Duodenal mucosa (tissue), 2 donors: ENCODE measurements at regions not wholly inside any gene's neighbourhood (a gene's known extent, or its start where the extent isn't known, plus 50 kb on each side); places are given as distances from the start of the nearest gene placed in this dataset.

Experiments used
- H3K27ac ChIP-seq: one replicate; pipeline ENCODE4 v1.7.0; 2013; ENCODE audit warnings: low read depth, low read length
- H3K27me3 ChIP-seq, 2 donors: one replicate each; pipeline ENCODE4 v1.7.0; 2013; ENCODE audit warnings: low read length in 2 of 2, control low read depth in 1 of 2; ENCODE audit not compliant: insufficient read depth in 2 of 2, control insufficient read depth in 1 of 2
- H3K36me3 ChIP-seq, 2 donors: one replicate each; pipeline ENCODE4 v1.7.0; 2013; ENCODE audit warnings: low read length in 2 of 2, control low read depth in 1 of 2; ENCODE audit not compliant: insufficient read depth in 2 of 2, control insufficient read depth in 1 of 2
- H3K4me1 ChIP-seq, 2 donors: one replicate each; pipeline ENCODE4 v1.7.0; 2013; ENCODE audit warnings: low read length in 2 of 2, control low read depth in 1 of 2; ENCODE audit not compliant: insufficient read depth in 2 of 2, control insufficient read depth in 1 of 2
- H3K4me3 ChIP-seq, 2 donors: one replicate each; pipeline ENCODE4 v1.7.0; 2013; ENCODE audit warnings: low read length in 2 of 2, low read depth in 1 of 2
- H3K9ac ChIP-seq, 2 donors: one replicate each; pipeline ENCODE4 v1.7.0; 2013; ENCODE audit warnings: low read length in 2 of 2, low read depth in 1 of 2
- H3K9me3 ChIP-seq, 2 donors: one replicate each; pipeline ENCODE4 v1.7.0; 2013; ENCODE audit warnings: low read length in 2 of 2, control low read depth in 1 of 2; ENCODE audit not compliant: control insufficient read depth in 1 of 2

GRCh38 chr1:194114288-194114687 lies 927.9 kb upstream of the B3GALT2 start:
- Histone ChIP-seq H3K9me3 (no peaks in the 10 kb centered on the region), H3K27me3 (no peaks in the 10 kb centered on the region), H3K9ac (no peak overlapping the region), H3K4me3 (no peak overlapping the region), H3K27ac (no peak overlapping the region), H3K4me1 (no peaks in the 10 kb centered on the region), H3K36me3 (no peaks in the 10 kb centered on the region)

- no peaks in the 10 kb centered on the region for H3K4me1 ChIP-seq
- H3K36me3 ChIP-seq, result no peaks in the 10 kb centered on the region
- H3K4me3 ChIP-seq, result no peak overlapping the region
- H3K27me3 ChIP-seq, result no peaks in the 10 kb centered on the region
- H3K9me3 ChIP-seq, result no peaks in the 10 kb centered on the region
- no peak overlapping the region for H3K9ac ChIP-seq
- H3K27ac ChIP-seq, result no peak overlapping the region
These were observed 919.0 kb upstream of the B3GALT2 start for GRCh38 chr1:194105381-194105780.

- Histone ChIP-seq H3K9me3 (no peaks in the 10 kb centered on the region), H3K27ac (no peak overlapping the region), H3K9ac (no peak overlapping the region), H3K36me3 (no peaks in the 10 kb centered on the region), H3K27me3 (no peaks in the 10 kb centered on the region), H3K4me3 (no peak overlapping the region), H3K4me1 (no peaks in the 10 kb centered on the region)
These were observed 917.9 kb upstream of the B3GALT2 start for GRCh38 chr1:194104247-194104844.

- H3K4me3 ChIP-seq, result no peak overlapping the region
- H3K27me3 ChIP-seq, result no peaks in the 10 kb centered on the region
- H3K9ac ChIP-seq, result no peak overlapping the region
- no peaks in the 10 kb centered on the region for H3K4me1 ChIP-seq
- no peaks in the 10 kb centered on the region for H3K36me3 ChIP-seq
- H3K27ac ChIP-seq, result no peak overlapping the region
- H3K9me3 ChIP-seq, result no peaks in the 10 kb centered on the region
These were observed 917.3 kb upstream of the B3GALT2 start for GRCh38 chr1:194103516-194104246.

GRCh38 chr1:194103101-194103500 lies 916.7 kb upstream of the B3GALT2 start:
- H3K36me3 ChIP-seq, result no peaks in the 10 kb centered on the region
- H3K9me3 ChIP-seq, result no peaks in the 10 kb centered on the region
- H3K4me1 ChIP-seq, result no peaks in the 10 kb centered on the region
- H3K27me3 ChIP-seq, result no peaks in the 10 kb centered on the region
- no peak overlapping the region for H3K4me3 ChIP-seq
- H3K27ac ChIP-seq, result no peak overlapping the region
- no peak overlapping the region for H3K9ac ChIP-seq

GRCh38 chr1:194102607-194103006 lies 916.2 kb upstream of the B3GALT2 start:
- no peaks in the 10 kb centered on the region for H3K4me1 ChIP-seq
- no peaks in the 10 kb centered on the region for H3K9me3 ChIP-seq
- no peak overlapping the region for H3K4me3 ChIP-seq
- H3K36me3 ChIP-seq, result no peaks in the 10 kb centered on the region
- H3K27me3 ChIP-seq, result no peaks in the 10 kb centered on the region
- H3K9ac ChIP-seq, result no peak overlapping the region
- no peak overlapping the region for H3K27ac ChIP-seq

- Histone ChIP-seq H3K4me1 (no peaks in the 10 kb centered on the region), H3K27ac (no peak overlapping the region), H3K9ac (no peak overlapping the region), H3K36me3 (no peaks in the 10 kb centered on the region), H3K4me3 (no peak overlapping the region), H3K27me3 (no peaks in the 10 kb centered on the region), H3K9me3 (no peaks in the 10 kb centered on the region)
These were observed 898.3 kb upstream of the B3GALT2 start for GRCh38 chr1:194084755-194085154.

GRCh38 chr1:194081444-194081843 lies 895.0 kb upstream of the B3GALT2 start:
- Histone ChIP-seq H3K4me1 (no peaks in the 10 kb centered on the region), H3K27ac (no peak overlapping the region), H3K9ac (no peak overlapping the region), H3K9me3 (no peaks in the 10 kb centered on the region), H3K36me3 (no peaks in the 10 kb centered on the region), H3K27me3 (no peaks in the 10 kb centered on the region), H3K4me3 (no peak overlapping the region)

- H3K9me3 ChIP-seq, result no peaks in the 10 kb centered on the region
- H3K4me3 ChIP-seq, result no peak overlapping the region
- no peak overlapping the region for H3K27ac ChIP-seq
- H3K4me1 ChIP-seq, result no peaks in the 10 kb centered on the region
- no peaks in the 10 kb centered on the region for H3K36me3 ChIP-seq
- no peaks in the 10 kb centered on the region for H3K27me3 ChIP-seq
- H3K9ac ChIP-seq, result no peak overlapping the region
These were observed 894.4 kb upstream of the B3GALT2 start for GRCh38 chr1:194080826-194081225.

GRCh38 chr1:194078765-194079164 lies 892.4 kb upstream of the B3GALT2 start:
- Histone ChIP-seq H3K27ac (no peak overlapping the region), H3K9ac (no peak overlapping the region), H3K9me3 (no peaks in the 10 kb centered on the region), H3K36me3 (no peaks in the 10 kb centered on the region), H3K4me1 (no peaks in the 10 kb centered on the region), H3K4me3 (no peak overlapping the region), H3K27me3 (no peaks in the 10 kb centered on the region)
